ENCODE measurements at regions not wholly inside any gene's neighbourhood (a gene's known extent, or its start where the extent isn't known, plus 50 kb on each side); places are given as distances from the start of the nearest gene placed in this dataset.

DNA sequence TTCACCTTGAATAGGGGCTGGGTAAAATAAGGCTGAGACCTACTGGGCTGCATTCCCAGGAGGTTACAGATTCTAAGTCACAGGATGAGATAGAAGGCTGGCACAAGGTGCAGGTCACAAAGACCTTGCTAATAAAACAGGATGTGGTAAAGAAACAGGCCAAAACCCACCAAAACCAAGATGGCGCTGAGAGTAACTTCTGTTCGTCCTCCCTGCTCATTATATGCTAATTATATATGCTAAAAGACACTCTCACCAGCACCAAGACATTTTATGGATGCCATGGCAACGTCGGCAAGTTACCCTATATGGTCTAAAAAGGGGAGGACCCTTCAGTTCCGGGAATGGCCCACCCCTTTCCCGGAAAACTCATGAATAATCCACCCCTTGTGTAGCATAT is 711.5 kb upstream of the KLHL29 start:
- Histone ChIP-seq H3K14ac (ENCODE audit: low read length) (no peak overlapping the region), H2AK5ac (ENCODE audit: low read depth, low read length) (no peak overlapping the region), H2BK12ac (ENCODE audit: low read length) (no peak overlapping the region), H3K4me2 (ENCODE audit: insufficient read depth, low read length, poor library complexity, severe bottlenecking) (no peak overlapping the region), H3K4me3 (ENCODE audit: low read length in 2 of 2) (no peak overlapping the region), H3K9me3 (replicated peaks in 1 of 2; ENCODE audit: control insufficient read depth in 2 of 2, insufficient read depth in 1 of 2, low read depth in 1 of 2, low read length in 2 of 2) (no peaks in the 10 kb centered on the region), H3K27ac (replicated peaks; ENCODE audit: low read length) (no peak overlapping the region), H3K27me3 (ENCODE audit: control insufficient read depth in 3 of 3, insufficient read depth in 3 of 3, low read depth in 1 of 3, low read length in 3 of 3) (no peaks in the 10 kb centered on the region), H2BK5ac (ENCODE audit: low read length) (no peak overlapping the region), H4K91ac (ENCODE audit: low read depth, low read length, poor library complexity) (no peak overlapping the region), H3K9ac (ENCODE audit: low read depth, low read length, poor library complexity) (no peak overlapping the region), H2BK15ac (ENCODE audit: low read length) (no peak overlapping the region), H3K4me1 (ENCODE audit: control insufficient read depth in 2 of 2, insufficient read depth in 1 of 2, low read depth in 1 of 2, low read length in 2 of 2) (peaks cover 1 to 4% of the 10 kb centered on the region in 2 donors), H3K79me1 (ENCODE audit: low read depth, low read length) (peaks cover 2% of the 10 kb centered on the region), H3K4ac (ENCODE audit: low read length) (no peak overlapping the region), H3K18ac (ENCODE audit: low read length) (no peak overlapping the region), H2AFZ (ENCODE audit: low read length) (peak overlapping the region; percentile 83), H2BK120ac (ENCODE audit: low read depth, low read length) (no peak overlapping the region), H3K36me3 (replicated peaks in 1 of 2; ENCODE audit: control insufficient read depth in 2 of 2, insufficient read depth in 2 of 2, low read length in 2 of 2) (peaks cover 0 to 3% of the 10 kb centered on the region in 2 donors), H3K23ac (ENCODE audit: low read depth, low read length, poor library complexity) (no peak overlapping the region), H4K8ac (ENCODE audit: low read depth, low read length) (no peak overlapping the region)
- DNase-seq (ENCODE audit: low spot score) = no peak
- WGBS, 2 donors (ENCODE audit: extremely low coverage in 2 of 2, insufficient read length in 2 of 2, insufficient replicate concordance in 1 of 2) = no CpG with 5 or more reads among the region's 6 CpGs

DNA sequence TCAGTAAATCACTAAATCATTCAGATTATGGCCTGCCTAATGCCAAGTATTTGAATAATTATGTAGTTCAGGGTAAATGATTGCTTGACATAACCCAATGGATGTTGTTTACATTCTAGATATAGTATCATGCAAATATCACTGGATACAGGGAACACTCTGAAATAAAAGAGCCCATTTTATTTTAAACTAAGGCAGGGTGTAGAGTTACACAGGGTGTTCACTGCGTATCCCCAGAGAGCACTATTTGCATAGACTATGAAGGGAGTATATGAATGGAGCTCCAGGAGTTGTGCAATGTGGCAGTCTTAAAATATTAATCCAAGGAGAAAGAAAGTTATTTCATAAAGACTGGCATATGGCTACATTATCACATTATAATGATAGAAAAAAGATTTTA is 701.1 kb upstream of the KLHL29 start:
- peaks cover 2% of the 10 kb centered on the region for H3K79me1 ChIP-seq (ENCODE audit: low read depth, low read length)
- no peak overlapping the region for H3K4me3 ChIP-seq (ENCODE audit: low read length in 2 of 2)
- peaks cover 0 to 6% of the 10 kb centered on the region in 2 donors for H3K36me3 ChIP-seq (replicated peaks in 1 of 2; ENCODE audit: control insufficient read depth in 2 of 2, insufficient read depth in 2 of 2, low read length in 2 of 2)
- no peak overlapping the region for H4K8ac ChIP-seq (ENCODE audit: low read depth, low read length)
- no peak overlapping the region for H2AK5ac ChIP-seq (ENCODE audit: low read depth, low read length)
- no peak overlapping the region for H3K23ac ChIP-seq (ENCODE audit: low read depth, low read length, poor library complexity)
- no peak overlapping the region for H3K4ac ChIP-seq (ENCODE audit: low read length)
- no CpG with 5 or more reads among the region's 1 CpG for WGBS, 2 donors (ENCODE audit: extremely low coverage in 2 of 2, insufficient read length in 2 of 2, insufficient replicate concordance in 1 of 2)
- H3K27ac ChIP-seq (replicated peaks; ENCODE audit: low read length) = no peak overlapping the region
- H3K4me2 ChIP-seq (ENCODE audit: insufficient read depth, low read length, poor library complexity, severe bottlenecking) = no peak overlapping the region
- DNase-seq (ENCODE audit: low spot score) = no peak
- no peak overlapping the region for H3K14ac ChIP-seq (ENCODE audit: low read length)
- no peak overlapping the region for H4K91ac ChIP-seq (ENCODE audit: low read depth, low read length, poor library complexity)
- H3K18ac ChIP-seq (ENCODE audit: low read length) = no peak overlapping the region
- no peaks in the 10 kb centered on the region for H3K4me1 ChIP-seq (ENCODE audit: control insufficient read depth in 2 of 2, insufficient read depth in 1 of 2, low read depth in 1 of 2, low read length in 2 of 2)
- H3K9ac ChIP-seq (ENCODE audit: low read depth, low read length, poor library complexity) = no peak overlapping the region
- H2BK15ac ChIP-seq (ENCODE audit: low read length) = no peak overlapping the region
- H2BK120ac ChIP-seq (ENCODE audit: low read depth, low read length) = no peak overlapping the region
- no peaks in the 10 kb centered on the region for H3K9me3 ChIP-seq (replicated peaks in 1 of 2; ENCODE audit: control insufficient read depth in 2 of 2, insufficient read depth in 1 of 2, low read depth in 1 of 2, low read length in 2 of 2)
- H3K27me3 ChIP-seq (ENCODE audit: control insufficient read depth in 3 of 3, insufficient read depth in 3 of 3, low read depth in 1 of 3, low read length in 3 of 3) = no peaks in the 10 kb centered on the region
- H2AFZ ChIP-seq (ENCODE audit: low read length) = no peak overlapping the region
- H2BK5ac ChIP-seq (ENCODE audit: low read length) = no peak overlapping the region
- H2BK12ac ChIP-seq (ENCODE audit: low read length) = no peak overlapping the region

DNA sequence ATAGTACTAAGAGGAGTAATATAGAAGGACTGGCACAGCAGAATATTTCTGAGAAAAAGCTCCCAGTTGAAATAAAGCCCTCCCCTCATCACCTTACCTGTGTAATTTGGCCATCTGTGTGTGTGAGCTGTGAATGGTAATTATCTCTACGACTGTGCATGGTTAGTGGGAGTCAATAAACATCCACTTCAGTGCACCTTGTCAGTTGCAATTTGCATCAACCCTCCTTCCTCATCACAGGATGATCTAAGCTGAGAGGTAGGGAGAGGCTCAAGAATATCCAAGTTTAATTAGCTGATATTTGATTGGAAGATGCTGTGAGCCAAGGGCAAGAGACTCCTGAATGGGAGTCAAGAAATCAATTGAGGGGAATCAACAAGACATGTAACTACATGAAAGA is 694.9 kb upstream of the KLHL29 start:
- Histone ChIP-seq H3K79me1 (ENCODE audit: low read depth, low read length) (no peaks in the 10 kb centered on the region), H2BK12ac (ENCODE audit: low read length) (no peak overlapping the region), H3K4me3 (ENCODE audit: low read length in 2 of 2) (no peak overlapping the region), H3K9me3 (replicated peaks in 1 of 2; ENCODE audit: control insufficient read depth in 2 of 2, insufficient read depth in 1 of 2, low read depth in 1 of 2, low read length in 2 of 2) (no peaks in the 10 kb centered on the region), H2BK5ac (ENCODE audit: low read length) (no peak overlapping the region), H2BK120ac (ENCODE audit: low read depth, low read length) (no peak overlapping the region), H4K8ac (ENCODE audit: low read depth, low read length) (no peak overlapping the region), H2BK15ac (ENCODE audit: low read length) (no peak overlapping the region), H3K4me1 (ENCODE audit: control insufficient read depth in 2 of 2, insufficient read depth in 1 of 2, low read depth in 1 of 2, low read length in 2 of 2) (peaks cover 1 to 15% of the 10 kb centered on the region in 2 donors), H2AFZ (ENCODE audit: low read length) (no peak overlapping the region), H3K18ac (ENCODE audit: low read length) (no peak overlapping the region), H4K91ac (ENCODE audit: low read depth, low read length, poor library complexity) (no peak overlapping the region), H3K36me3 (replicated peaks in 1 of 2; ENCODE audit: control insufficient read depth in 2 of 2, insufficient read depth in 2 of 2, low read length in 2 of 2) (peaks cover 0 to 4% of the 10 kb centered on the region in 2 donors), H3K27ac (replicated peaks; ENCODE audit: low read length) (no peak overlapping the region), H3K9ac (ENCODE audit: low read depth, low read length, poor library complexity) (no peak overlapping the region), H3K27me3 (ENCODE audit: control insufficient read depth in 3 of 3, insufficient read depth in 3 of 3, low read depth in 1 of 3, low read length in 3 of 3) (no peaks in the 10 kb centered on the region), H3K23ac (ENCODE audit: low read depth, low read length, poor library complexity) (no peak overlapping the region), H2AK5ac (ENCODE audit: low read depth, low read length) (no peak overlapping the region), H3K14ac (ENCODE audit: low read length) (no peak overlapping the region), H3K4me2 (ENCODE audit: insufficient read depth, low read length, poor library complexity, severe bottlenecking) (no peak overlapping the region), H3K4ac (ENCODE audit: low read length) (no peak overlapping the region)
- no peak for DNase-seq (ENCODE audit: low spot score)
- WGBS, 2 donors (ENCODE audit: extremely low coverage in 2 of 2, insufficient read length in 2 of 2, insufficient replicate concordance in 1 of 2) = no CpG with 5 or more reads among the region's 1 CpG

DNA sequence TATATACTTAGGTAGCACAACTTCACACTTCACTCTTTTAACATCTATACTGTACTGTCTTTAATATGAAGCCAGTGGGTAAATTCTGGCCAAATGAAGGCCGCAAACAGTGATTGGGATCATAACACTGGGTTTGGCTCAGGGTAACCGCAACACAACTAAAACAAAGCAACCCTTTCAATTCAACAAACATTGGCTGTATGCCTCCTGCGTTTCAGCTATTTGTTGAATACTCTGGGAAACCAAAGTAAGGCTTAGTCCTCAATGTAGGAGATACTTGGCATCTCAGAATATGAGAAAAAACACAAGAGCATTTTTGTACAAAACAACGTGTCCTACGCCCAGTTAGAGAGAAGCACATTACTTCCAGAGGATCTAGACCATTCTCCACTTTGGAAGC is 693.3 kb upstream of the KLHL29 start:
- Histone ChIP-seq H3K79me1 (ENCODE audit: low read depth, low read length) (no peaks in the 10 kb centered on the region), H3K4me1 (ENCODE audit: control insufficient read depth in 2 of 2, insufficient read depth in 1 of 2, low read depth in 1 of 2, low read length in 2 of 2) (peaks cover 1 to 15% of the 10 kb centered on the region in 2 donors), H4K91ac (ENCODE audit: low read depth, low read length, poor library complexity) (no peak overlapping the region), H3K9me3 (replicated peaks in 1 of 2; ENCODE audit: control insufficient read depth in 2 of 2, insufficient read depth in 1 of 2, low read depth in 1 of 2, low read length in 2 of 2) (no peaks in the 10 kb centered on the region), H4K8ac (ENCODE audit: low read depth, low read length) (no peak overlapping the region), H2AK5ac (ENCODE audit: low read depth, low read length) (no peak overlapping the region), H2BK120ac (ENCODE audit: low read depth, low read length) (no peak overlapping the region), H3K4ac (ENCODE audit: low read length) (no peak overlapping the region), H2AFZ (ENCODE audit: low read length) (no peak overlapping the region), H3K9ac (ENCODE audit: low read depth, low read length, poor library complexity) (no peak overlapping the region), H3K4me2 (ENCODE audit: insufficient read depth, low read length, poor library complexity, severe bottlenecking) (peak overlapping the region; percentile 26), H3K36me3 (replicated peaks in 1 of 2; ENCODE audit: control insufficient read depth in 2 of 2, insufficient read depth in 2 of 2, low read length in 2 of 2) (peaks cover 0 to 2% of the 10 kb centered on the region in 2 donors), H3K14ac (ENCODE audit: low read length) (no peak overlapping the region), H3K18ac (ENCODE audit: low read length) (no peak overlapping the region), H2BK5ac (ENCODE audit: low read length) (no peak overlapping the region), H3K27me3 (ENCODE audit: control insufficient read depth in 3 of 3, insufficient read depth in 3 of 3, low read depth in 1 of 3, low read length in 3 of 3) (no peaks in the 10 kb centered on the region), H3K4me3 (ENCODE audit: low read length in 2 of 2) (no peak overlapping the region), H2BK12ac (ENCODE audit: low read length) (no peak overlapping the region), H2BK15ac (ENCODE audit: low read length) (no peak overlapping the region), H3K23ac (ENCODE audit: low read depth, low read length, poor library complexity) (no peak overlapping the region), H3K27ac (replicated peaks; ENCODE audit: low read length) (no peak overlapping the region)
- DNase-seq (ENCODE audit: low spot score) = no peak
- WGBS, 2 donors (ENCODE audit: extremely low coverage in 2 of 2, insufficient read length in 2 of 2, insufficient replicate concordance in 1 of 2) = no CpG with 5 or more reads among the region's 5 CpGs
